CD4-positive, alpha-beta T cell treated with Interleukin-21 for 1 hour (primary cell): ENCODE measurements at regions not wholly inside any gene's neighbourhood (a gene's known extent, or its start where the extent isn't known, plus 50 kb on each side); places are given as distances from the start of the nearest gene placed in this dataset.
A peak's percentile ranks its signal among the peaks of the same experiment; 100 is the strongest.
"Not testable (repeated sequence)": the region's sequence is repeated elsewhere in the genome, so short reads cannot be mapped to it uniquely, and the experiment has no call there.

ENCODE experiments used
- DNase-seq: peaks from one replicate; pipeline ENCODE4 v3.0.0-alpha.2; 2020

- not testable (repeated sequence) for DNase-seq
These were observed 241.6 kb upstream of the VKORC1L1 start for GRCh38 chr7:65631236-65631635.

GRCh38 chr7:65633587-65634404 is 239.1 kb upstream of the VKORC1L1 start:
- not testable (repeated sequence) for DNase-seq

GRCh38 chr7:65638918-65639317 is 234.0 kb upstream of the VKORC1L1 start:
- DNase-seq = not testable (repeated sequence)

GRCh38 chr7:65639717-65640116 is 233.2 kb upstream of the VKORC1L1 start:
- DNase-seq = not testable (repeated sequence)

- DNase-seq = not testable (repeated sequence)
These were observed 229.4 kb upstream of the VKORC1L1 start for GRCh38 chr7:65643498-65643897.

- DNase-seq = not testable (repeated sequence)
These were observed 225.5 kb upstream of the VKORC1L1 start for GRCh38 chr7:65647153-65647964.

- not testable (repeated sequence) for DNase-seq
These were observed 221.7 kb upstream of the VKORC1L1 start for GRCh38 chr7:65651174-65651573.

GRCh38 chr7:65651826-65652592 is 220.9 kb upstream of the VKORC1L1 start:
- DNase-seq = not testable (repeated sequence)

- not testable (repeated sequence) for DNase-seq
These were observed 220.2 kb upstream of the VKORC1L1 start for GRCh38 chr7:65652669-65653068.

GRCh38 chr7:65656494-65657188 is 216.2 kb upstream of the VKORC1L1 start:
- not testable (repeated sequence) for DNase-seq

GRCh38 chr7:65683362-65683761 is 189.5 kb upstream of the VKORC1L1 start:
- not testable (repeated sequence) for DNase-seq

GRCh38 chr7:65699026-65699714 is 173.7 kb upstream of the VKORC1L1 start:
- DNase-seq = not testable (repeated sequence)

- DNase-seq = not testable (repeated sequence)
These were observed 173.0 kb upstream of the VKORC1L1 start for GRCh38 chr7:65699715-65700356.

GRCh38 chr7:65719123-65719798 is 153.6 kb upstream of the VKORC1L1 start:
- DNase-seq = not testable (repeated sequence)

- peak; percentile 78 for DNase-seq
These were observed 150.5 kb upstream of the VKORC1L1 start for GRCh38 chr7:65722361-65722792.

GRCh38 chr7:65727182-65727581 is 145.7 kb upstream of the VKORC1L1 start:
- DNase-seq = not testable (repeated sequence)

- no peak for DNase-seq
These were observed 141.7 kb upstream of the VKORC1L1 start for GRCh38 chr7:65731129-65731528.

GRCh38 chr7:65731562-65732035 is 141.3 kb upstream of the VKORC1L1 start:
- no peak for DNase-seq

GRCh38 chr7:65744406-65744805 is 128.5 kb upstream of the VKORC1L1 start:
- DNase-seq = no peak

- no peak for DNase-seq
These were observed 126.5 kb upstream of the VKORC1L1 start for GRCh38 chr7:65746398-65746669.

GRCh38 chr7:65749039-65749438 is 123.8 kb upstream of the VKORC1L1 start:
- DNase-seq = no peak
